ENCODE measurements at regions not wholly inside any gene's neighbourhood (a gene's known extent, or its start where the extent isn't known, plus 50 kb on each side); places are given as distances from the start of the nearest gene placed in this dataset.
"Not testable (repeated sequence)": the region's sequence is repeated elsewhere in the genome, so short reads cannot be mapped to it uniquely, and the experiment has no call there.

DNA sequence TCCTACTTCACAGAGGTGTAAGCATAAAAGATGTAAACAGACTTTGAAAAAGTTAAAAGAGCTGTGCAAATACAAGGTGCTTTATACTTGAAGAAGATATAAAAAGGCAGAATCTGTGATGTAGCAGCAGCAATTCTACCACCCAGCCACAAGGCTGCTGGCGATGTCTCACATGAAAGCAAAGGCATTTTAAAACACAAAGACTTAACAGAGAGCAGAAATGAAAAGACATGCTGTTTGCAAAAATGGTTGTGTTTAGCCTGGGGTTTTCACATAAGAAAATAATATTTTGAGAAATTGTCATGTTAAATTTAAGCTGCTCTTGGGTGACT lies 85.5 kb upstream of the ZNF800 start:
- H3K4me3 ChIP-seq (ENCODE audit: low read depth, low read length), result no peak overlapping the region
- TF ChIP-seq, protein P1, sequence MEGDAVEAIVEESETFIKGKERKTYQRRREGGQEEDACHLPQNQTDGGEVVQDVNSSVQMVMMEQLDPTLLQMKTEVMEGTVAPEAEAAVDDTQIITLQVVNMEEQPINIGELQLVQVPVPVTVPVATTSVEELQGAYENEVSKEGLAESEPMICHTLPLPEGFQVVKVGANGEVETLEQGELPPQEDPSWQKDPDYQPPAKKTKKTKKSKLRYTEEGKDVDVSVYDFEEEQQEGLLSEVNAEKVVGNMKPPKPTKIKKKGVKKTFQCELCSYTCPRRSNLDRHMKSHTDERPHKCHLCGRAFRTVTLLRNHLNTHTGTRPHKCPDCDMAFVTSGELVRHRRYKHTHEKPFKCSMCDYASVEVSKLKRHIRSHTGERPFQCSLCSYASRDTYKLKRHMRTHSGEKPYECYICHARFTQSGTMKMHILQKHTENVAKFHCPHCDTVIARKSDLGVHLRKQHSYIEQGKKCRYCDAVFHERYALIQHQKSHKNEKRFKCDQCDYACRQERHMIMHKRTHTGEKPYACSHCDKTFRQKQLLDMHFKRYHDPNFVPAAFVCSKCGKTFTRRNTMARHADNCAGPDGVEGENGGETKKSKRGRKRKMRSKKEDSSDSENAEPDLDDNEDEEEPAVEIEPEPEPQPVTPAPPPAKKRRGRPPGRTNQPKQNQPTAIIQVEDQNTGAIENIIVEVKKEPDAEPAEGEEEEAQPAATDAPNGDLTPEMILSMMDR (IDR thresholded peaks at IDR 0.05; ENCODE audit: borderline replicate concordance, insufficient read depth, low read depth, low read length), result no peak

DNA sequence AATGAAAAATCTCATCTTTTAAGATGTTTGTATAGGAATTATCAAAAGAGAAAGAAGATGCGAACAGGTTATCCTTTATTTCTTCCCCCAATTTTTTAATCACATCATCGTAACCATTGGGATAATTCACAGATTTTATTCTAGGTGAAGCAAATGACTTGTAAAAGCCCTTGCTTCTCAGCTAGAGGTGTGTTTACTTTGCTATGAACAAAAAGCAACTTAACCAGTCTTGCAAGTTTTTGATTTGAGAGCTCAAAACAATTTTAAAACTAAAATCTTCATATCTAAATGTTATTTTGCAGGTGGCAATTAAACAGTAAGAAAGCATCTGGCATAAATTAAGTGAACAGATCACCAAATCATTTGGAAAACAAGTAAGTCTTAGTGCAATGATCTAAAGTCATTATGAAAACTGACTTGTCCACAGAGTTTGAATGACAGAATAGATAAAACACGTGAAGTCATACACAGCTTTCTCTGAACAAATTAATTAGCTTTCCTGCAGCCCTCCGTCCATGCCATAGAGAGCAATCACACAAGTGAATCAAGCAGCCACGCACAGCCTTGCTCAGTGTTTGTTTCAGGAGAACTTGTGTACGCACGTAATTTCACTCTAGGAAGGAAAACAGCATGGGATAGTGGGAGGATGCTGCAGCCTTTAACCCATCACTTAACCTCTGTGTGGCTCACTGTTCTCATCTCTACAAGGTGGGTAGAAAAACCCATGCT lies 85.0 kb upstream of the ZNF800 start:
- no peak overlapping the region for H3K4me3 ChIP-seq (ENCODE audit: low read depth, low read length)
- TF ChIP-seq, protein P1 (IDR thresholded peaks at IDR 0.05; ENCODE audit: borderline replicate concordance, insufficient read depth, low read depth, low read length), result no peak

DNA sequence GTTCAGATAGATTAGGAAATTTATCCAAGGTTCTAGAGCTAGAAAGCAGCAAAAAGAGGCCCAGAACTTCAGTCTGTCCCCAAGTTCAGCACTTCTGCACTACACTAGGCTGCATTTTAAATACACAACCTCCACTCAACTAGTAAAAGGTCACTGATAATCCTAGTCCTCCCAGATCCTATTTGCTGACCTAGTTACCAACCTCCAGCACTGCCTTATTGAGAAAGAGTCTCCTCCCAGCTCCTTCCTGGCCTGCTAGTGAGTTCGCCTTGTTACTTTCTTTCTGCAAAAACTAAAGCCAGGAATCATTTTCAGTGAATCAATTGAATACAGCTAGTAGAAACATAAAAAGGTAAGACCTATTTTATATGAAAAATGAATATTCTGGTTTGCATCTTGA lies 84.1 kb upstream of the ZNF800 start:
- TF ChIP-seq, protein P1 (IDR thresholded peaks at IDR 0.05; ENCODE audit: borderline replicate concordance, insufficient read depth, low read depth, low read length), result no peak
- H3K4me3 ChIP-seq (ENCODE audit: low read depth, low read length), result no peak overlapping the region

DNA sequence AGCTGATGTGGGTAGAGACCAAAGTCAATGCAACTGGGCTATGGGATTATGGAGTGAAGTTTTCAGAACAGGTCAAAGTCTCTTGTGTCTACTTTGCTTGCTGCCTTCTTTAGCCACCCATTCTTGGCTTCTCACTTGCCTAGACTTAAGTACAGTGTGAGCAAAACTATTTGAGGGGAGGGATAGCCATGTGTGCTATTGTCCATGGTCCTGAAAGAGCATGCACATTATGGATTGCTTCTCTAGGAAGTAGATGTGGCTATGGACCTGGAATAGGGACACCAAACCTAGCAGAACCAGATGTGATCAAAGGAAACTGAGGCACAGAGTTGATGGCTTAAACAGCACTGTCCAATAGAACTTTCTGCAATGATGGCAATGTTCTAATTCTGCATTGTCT lies 81.9 kb upstream of the ZNF800 start:
- TF ChIP-seq, protein P1 (IDR thresholded peaks at IDR 0.05; ENCODE audit: borderline replicate concordance, insufficient read depth, low read depth, low read length), result no peak
- no peak overlapping the region for H3K4me3 ChIP-seq (ENCODE audit: low read depth, low read length)

DNA sequence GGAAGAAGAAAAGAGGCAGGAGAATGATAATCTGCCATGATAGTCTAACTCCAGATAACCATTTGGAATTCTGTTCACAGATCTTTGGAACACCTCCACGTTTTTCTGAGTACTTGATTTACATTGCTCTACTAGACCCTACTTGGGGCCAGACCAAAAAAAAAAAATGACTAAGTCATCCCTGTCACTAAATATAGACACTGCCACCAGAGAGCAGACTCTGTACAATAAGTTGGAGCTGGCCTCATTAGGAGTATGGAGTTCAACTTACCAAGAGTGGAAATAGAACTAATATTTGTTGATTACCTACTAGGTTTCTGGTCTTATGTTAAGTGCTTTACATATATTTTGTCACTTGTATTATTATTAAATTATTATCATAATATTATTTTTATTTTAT lies 80.9 kb upstream of the ZNF800 start:
- TF ChIP-seq, protein P1 (IDR thresholded peaks at IDR 0.05; ENCODE audit: borderline replicate concordance, insufficient read depth, low read depth, low read length), result no peak
- no peak overlapping the region for H3K4me3 ChIP-seq (ENCODE audit: low read depth, low read length)

DNA sequence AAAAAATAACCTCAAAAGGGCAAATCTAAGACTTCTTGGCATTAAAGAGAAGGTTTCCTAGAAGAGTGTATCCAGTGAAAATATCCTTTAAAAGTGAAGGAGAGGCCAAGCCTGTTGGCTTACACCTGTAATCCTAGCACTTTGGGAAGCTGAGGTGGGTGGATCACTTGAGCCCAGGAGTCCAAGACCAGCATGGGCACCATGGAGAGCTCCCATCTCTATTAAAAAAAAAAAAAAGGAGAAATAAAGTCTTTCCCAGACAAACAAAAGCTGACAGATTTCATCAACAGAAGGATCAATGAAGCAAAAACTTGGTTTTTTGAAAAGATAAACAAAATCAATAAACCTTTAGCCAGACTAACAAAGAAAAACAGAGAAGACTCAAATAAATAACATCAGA lies 67.6 kb upstream of the ZNF800 start:
- no peak overlapping the region for H3K4me3 ChIP-seq (ENCODE audit: low read depth, low read length)
- TF ChIP-seq, protein P1 (IDR thresholded peaks at IDR 0.05; ENCODE audit: borderline replicate concordance, insufficient read depth, low read depth, low read length), result no peak

DNA sequence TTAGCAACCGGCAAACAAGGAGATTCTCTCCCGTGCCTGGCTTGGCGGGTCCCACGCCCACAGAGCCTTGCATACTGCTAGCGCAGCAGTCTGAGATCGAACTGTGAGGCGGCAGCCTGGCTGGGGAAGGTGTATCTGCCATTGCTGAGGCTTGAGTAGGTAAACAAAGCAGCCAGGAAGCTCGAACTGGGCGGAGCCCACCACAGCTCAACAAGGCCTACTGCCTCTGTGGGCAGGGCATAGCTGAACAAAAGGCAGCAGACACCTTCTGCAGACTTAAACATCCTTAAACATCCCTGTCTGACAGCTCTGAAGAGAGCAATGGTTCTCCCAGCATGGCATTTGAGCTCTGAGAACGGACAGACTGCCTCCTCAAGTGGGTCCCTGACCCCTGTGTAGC lies 58.8 kb upstream of the ZNF800 start:
- H3K4me3 ChIP-seq (ENCODE audit: low read depth, low read length), result not testable (repeated sequence)

DNA sequence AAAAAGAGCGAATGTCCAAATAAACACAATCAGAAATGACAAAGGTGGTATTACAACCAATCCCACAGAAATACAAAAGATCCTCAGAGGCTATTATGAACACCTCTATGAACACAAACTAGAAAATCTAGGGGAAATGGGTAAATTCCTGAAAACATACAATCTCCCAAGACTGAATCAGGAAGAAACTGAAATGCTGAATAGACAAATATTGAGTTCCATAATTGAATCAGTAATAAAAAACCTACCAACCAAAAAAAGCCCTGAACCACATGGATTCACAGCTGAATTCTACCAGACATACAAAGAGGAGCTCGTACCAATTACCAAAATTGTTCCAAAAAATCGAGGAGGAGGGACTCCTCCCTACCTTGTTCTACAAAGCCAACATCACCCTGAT lies 56.1 kb upstream of the ZNF800 start:
- TF ChIP-seq, protein P1 (IDR thresholded peaks at IDR 0.05; ENCODE audit: borderline replicate concordance, insufficient read depth, low read depth, low read length), result no peak
- no peak overlapping the region for H3K4me3 ChIP-seq (ENCODE audit: low read depth, low read length)

Measured in GM12875 (cell line).